Uterus (tissue), 3 donors: ENCODE measurements at regions not wholly inside any gene's neighbourhood (a gene's known extent, or its start where the extent isn't known, plus 50 kb on each side); places are given as distances from the start of the nearest gene placed in this dataset.

Source experiments
- DNase-seq, 2 donors: peaks; one replicate each; pipeline ENCODE4 v3.0.0-alpha.2; 2019 to 2020
- H3K27ac ChIP-seq, 2 donors: fragments of 200-600 bp; sonication (generic); 1 replicate in 1 of 2; 2 replicates in 1 of 2; pipeline ENCODE4 v1.5.1; 2016 to 2018
- H3K27me3 ChIP-seq, 2 donors: fragments of 200-600 bp; sonication (generic); one replicate each; pipeline ENCODE4 v1.5.1; 2018 to 2019; ENCODE audit warnings: control low read depth in 1 of 2
- H3K36me3 ChIP-seq, 2 donors: fragments of 200-600 bp; sonication (generic); one replicate each; pipeline ENCODE4 v1.5.1; 2019; ENCODE audit warnings: control low read depth in 1 of 2
- H3K4me1 ChIP-seq, 2 donors: fragments of 200-600 bp; sonication (generic); one replicate each; pipeline ENCODE4 v1.5.1; 2018 to 2019; ENCODE audit warnings: control low read depth in 1 of 2
- H3K4me3 ChIP-seq, 2 donors: fragments of 200-600 bp; sonication (generic); 1 replicate in 1 of 2; 2 replicates in 1 of 2; pipeline ENCODE4 v1.5.1; 2018 to 2019; ENCODE audit warnings: mild to moderate bottlenecking in 1 of 2
- H3K9me3 ChIP-seq, 2 donors: fragments of 200-600 bp; sonication (generic); one replicate each; pipeline ENCODE4 v1.5.1; 2019; ENCODE audit warnings: control low read depth in 1 of 2
- CTCF ChIP-seq, 4 experiments: fragments of 200-600 bp in 2 of 4; fragments of 450-650 bp in 2 of 4; sonication (generic) in 2 of 4; IDR thresholded peaks; one replicate each; pipeline ENCODE4 v1.5.1; 2016 to 2019; ENCODE audit warnings: antibody characterized with exemption in 4 of 4, mild to moderate bottlenecking in 2 of 4, moderate library complexity in 1 of 4
- POLR2A ChIP-seq, 2 donors: fragments of 450-650 bp; IDR thresholded peaks; one replicate each; pipeline ENCODE4 v1.6.1; 2016; ENCODE audit warnings: antibody characterized with exemption in 2 of 2, mild to moderate bottlenecking in 1 of 2, moderate library complexity in 1 of 2
- intact Hi-C: fragments of 100-400 bp; cut with DNase I; formaldehyde crosslinking; loops from one replicate; pipeline ENCODE4 v1.15.1; 2023; ENCODE audit warnings: low total_unique reads
- donor health status: DM: yes; HTN: yes; CAD: no.

DNA sequence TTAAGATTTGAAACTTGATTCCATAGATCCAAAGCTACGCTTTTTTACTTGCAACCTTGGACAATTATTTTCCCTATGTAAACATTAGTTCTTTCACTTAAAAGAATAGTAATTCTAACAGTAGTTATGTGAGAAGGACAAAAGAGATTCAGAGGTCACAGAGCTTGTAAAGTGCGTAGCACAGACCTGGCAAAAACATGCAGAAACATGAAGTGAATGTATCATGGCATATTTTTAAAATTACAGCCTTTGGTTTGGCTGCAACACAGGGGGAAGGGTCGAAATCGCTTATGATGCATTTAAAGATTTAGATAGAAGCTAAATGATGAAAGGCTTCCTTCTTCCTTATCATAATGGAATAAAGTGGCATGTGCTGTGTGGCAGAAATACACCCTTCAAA lies 1068.8 kb downstream of the ARAP2 start:
- no peaks in the 10 kb centered on the region for H3K27me3 ChIP-seq
- H3K4me3 ChIP-seq: no peak overlapping the region
- H3K27ac ChIP-seq: no peak overlapping the region
- H3K9me3 ChIP-seq: no peaks in the 10 kb centered on the region
- no peaks in the 10 kb centered on the region for H3K4me1 ChIP-seq
- no peaks in the 10 kb centered on the region for H3K36me3 ChIP-seq
- DNase-seq: no peak
- intact Hi-C loops: no loop called here
- TF ChIP-seq CTCF (IDR thresholded peaks at IDR 0.05): no peak

DNA sequence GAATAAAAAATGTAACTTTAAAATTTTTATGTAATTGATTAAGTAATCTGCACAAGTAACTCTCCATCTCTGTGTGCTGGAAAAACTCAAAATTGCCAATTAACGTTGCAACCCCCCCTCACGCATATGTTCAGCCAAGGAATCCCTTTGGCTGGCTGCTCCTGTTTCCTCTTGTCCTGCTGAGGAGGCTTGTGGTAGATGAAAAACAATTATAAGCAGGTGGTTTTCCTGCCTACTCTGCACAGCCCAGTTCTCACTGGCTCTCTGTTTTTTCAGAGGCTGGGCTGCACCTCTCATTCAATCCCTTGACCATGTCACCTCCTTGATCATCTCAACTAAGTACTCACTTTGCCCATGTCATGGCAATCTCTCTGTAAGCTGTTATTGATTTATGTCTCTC lies 1068.4 kb downstream of the ARAP2 start:
- Histone ChIP-seq H3K4me3 (no peak overlapping the region), H3K9me3 (no peaks in the 10 kb centered on the region), H3K36me3 (no peaks in the 10 kb centered on the region), H3K4me1 (no peaks in the 10 kb centered on the region), H3K27me3 (no peaks in the 10 kb centered on the region), H3K27ac (no peak overlapping the region)
- no peak for DNase-seq
- intact Hi-C loops: no loop called here
- TF ChIP-seq POLR2A (IDR thresholded peaks at IDR 0.05) (no peak), CTCF (IDR thresholded peaks at IDR 0.05) (no peak)

- H3K4me3 ChIP-seq: no peak overlapping the region
- no peak for DNase-seq
- no peaks in the 10 kb centered on the region for H3K27me3 ChIP-seq
- H3K4me1 ChIP-seq: no peaks in the 10 kb centered on the region
- H3K27ac ChIP-seq: no peak overlapping the region
- no peaks in the 10 kb centered on the region for H3K36me3 ChIP-seq
- H3K9me3 ChIP-seq: no peaks in the 10 kb centered on the region
- intact Hi-C loops: no loop called here
- TF ChIP-seq POLR2A (IDR thresholded peaks at IDR 0.05): no peak
- no peak for TF ChIP-seq CTCF (IDR thresholded peaks at IDR 0.05)
Measured at GRCh38 chr4:35182451-35182850, 1061.9 kb downstream of the ARAP2 start.

GRCh38 chr4:35189988-35190613 lies 1054.2 kb downstream of the ARAP2 start:
- intact Hi-C loops: no loop called here
- Histone ChIP-seq H3K4me3 (no peak overlapping the region), H3K27ac (no peak overlapping the region), H3K36me3 (no peaks in the 10 kb centered on the region), H3K27me3 (no peaks in the 10 kb centered on the region), H3K9me3 (no peaks in the 10 kb centered on the region), H3K4me1 (no peaks in the 10 kb centered on the region)
- DNase-seq: no peak
- TF ChIP-seq POLR2A (IDR thresholded peaks at IDR 0.05) (no peak), CTCF (IDR thresholded peaks at IDR 0.05) (no peak)

DNA sequence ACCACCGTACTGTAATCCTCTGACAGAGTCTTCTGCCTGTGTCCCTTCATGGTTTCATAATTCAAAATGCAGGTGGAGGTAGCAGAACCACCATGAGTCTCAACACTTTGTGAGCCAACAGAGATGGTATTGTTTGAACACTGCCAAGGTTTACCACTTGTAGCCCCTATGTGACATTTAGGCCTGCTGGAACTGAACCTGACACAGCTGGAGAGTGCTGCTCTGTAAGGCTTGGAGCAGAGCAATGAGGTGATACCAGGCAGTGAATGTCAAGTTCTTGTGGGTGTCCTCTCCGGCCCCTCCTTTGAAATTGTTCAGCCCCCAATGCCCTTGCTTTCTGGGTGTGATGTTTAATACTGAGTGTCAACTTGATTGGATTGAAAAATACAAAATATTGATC lies 1042.9 kb downstream of the ARAP2 start:
- Histone ChIP-seq H3K4me3 (no peak overlapping the region), H3K9me3 (no peaks in the 10 kb centered on the region), H3K27ac (no peak overlapping the region), H3K36me3 (no peaks in the 10 kb centered on the region), H3K4me1 (no peaks in the 10 kb centered on the region), H3K27me3 (no peaks in the 10 kb centered on the region)
- no peak for DNase-seq
- intact Hi-C loops: no loop called here
- TF ChIP-seq CTCF (IDR thresholded peaks at IDR 0.05) (no peak), POLR2A (IDR thresholded peaks at IDR 0.05) (no peak)
